ENCODE measurements at regions not wholly inside any gene's neighbourhood (a gene's known extent, or its start where the extent isn't known, plus 50 kb on each side); places are given as distances from the start of the nearest gene placed in this dataset.
"Not testable (repeated sequence)": the region's sequence is repeated elsewhere in the genome, so short reads cannot be mapped to it uniquely, and the experiment has no call there.

GRCh38 chr16:88262858-88263563 lies 119.7 kb upstream of the ZNF469 start:
- H3K79me2 ChIP-seq (ENCODE audit: control insufficient read depth, insufficient read depth, low read length); POLR2A ChIA-PET; H3K4me3 ChIP-seq (ENCODE audit: control extremely low read depth in 1 of 5, extremely low read depth in 1 of 5, insufficient read depth in 1 of 5, low read depth in 2 of 5, low read length in 4 of 5); H3K27ac ChIP-seq (ENCODE audit: low read length in 2 of 2); DNase-seq; H3K9me3 Mint-ChIP-seq (ENCODE audit: insufficient read depth); H4K20me1 ChIP-seq (ENCODE audit: control insufficient read depth, insufficient read depth, low read length, poor library complexity, severe bottlenecking); CTCF ChIA-PET; H3K4me2 ChIP-seq (replicated peaks; ENCODE audit: low read depth, low read length, poor library complexity, severe bottlenecking); H3K4me1 ChIP-seq (ENCODE audit: control insufficient read depth in 2 of 2, insufficient read depth in 2 of 2, low read length in 2 of 2); intact Hi-C loops (cut with micrococcal nuclease); H3K4me3 Mint-ChIP-seq; H3K27ac Mint-ChIP-seq; H2AFZ ChIP-seq (ENCODE audit: insufficient read depth, low read depth, low read length, poor library complexity, severe bottlenecking); H3K9ac ChIP-seq (ENCODE audit: low read length); ATAC-seq (ENCODE audit: low read depth); H3K36me3 ChIP-seq (replicated peaks in 1 of 2; ENCODE audit: control extremely low read depth in 1 of 2, control insufficient read depth in 1 of 2, extremely low read depth in 1 of 2, insufficient read depth in 2 of 2, low read length in 1 of 2); H3K9me3 ChIP-seq (ENCODE audit: control extremely low read depth in 1 of 3, control insufficient read depth in 2 of 3, insufficient read depth in 1 of 3, low read length in 2 of 3): not testable (repeated sequence)
- peaks cover 28% of the 10 kb centered on the region for H3K27me3 Mint-ChIP-seq
- peaks cover 0 to 15% (median 0%) of the 10 kb centered on the region in 4 experiments for H3K27me3 ChIP-seq (replicated peaks in 1 of 4; ENCODE audit: control extremely low read depth in 1 of 4, control insufficient read depth in 3 of 4, insufficient read depth in 4 of 4, low read length in 3 of 4)
- peaks cover 17% of the 10 kb centered on the region for H3K4me1 Mint-ChIP-seq
- WGBS (ENCODE audit: insufficient coverage), result 66% methylated on average over 25 of the region's 34 CpGs

DNA sequence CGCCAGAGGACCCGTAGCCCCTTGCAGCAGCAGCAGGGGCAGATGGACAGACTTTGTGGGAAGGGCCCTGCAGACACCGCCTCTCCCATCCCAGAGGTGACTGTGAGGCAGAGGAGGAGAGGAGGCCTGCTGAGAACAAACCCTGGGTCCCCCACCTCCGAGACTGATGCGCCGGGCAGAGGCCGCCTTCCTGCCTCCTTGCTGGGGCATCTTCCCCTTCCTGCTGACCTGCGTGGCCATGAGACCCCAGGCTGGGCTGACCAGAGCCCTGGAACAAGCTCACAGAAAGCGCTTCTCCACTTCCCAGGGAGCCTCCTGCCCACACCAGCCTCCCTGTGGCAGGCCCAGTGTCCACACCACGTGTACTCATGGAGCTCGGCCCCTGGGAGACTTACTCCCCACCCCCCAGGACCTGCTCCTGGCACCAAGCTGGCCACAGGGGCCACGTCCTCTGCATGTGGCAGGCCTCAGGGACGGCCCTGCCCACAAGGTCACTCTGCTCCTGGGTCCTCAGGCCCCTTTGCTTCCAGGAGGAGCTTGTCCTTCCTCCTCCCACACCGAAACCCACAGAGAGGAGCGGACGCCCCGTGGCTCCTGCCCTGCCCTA lies 119.0 kb upstream of the ZNF469 start:
- POLR2A ChIA-PET; H3K4me3 ChIP-seq (ENCODE audit: control extremely low read depth in 1 of 5, extremely low read depth in 1 of 5, insufficient read depth in 1 of 5, low read depth in 2 of 5, low read length in 4 of 5); H3K79me2 ChIP-seq (ENCODE audit: control insufficient read depth, insufficient read depth, low read length); CTCF ChIA-PET; H3K27ac Mint-ChIP-seq; H3K4me2 ChIP-seq (replicated peaks; ENCODE audit: low read depth, low read length, poor library complexity, severe bottlenecking); H4K20me1 ChIP-seq (ENCODE audit: control insufficient read depth, insufficient read depth, low read length, poor library complexity, severe bottlenecking); H3K4me3 Mint-ChIP-seq; ATAC-seq (ENCODE audit: low read depth); intact Hi-C loops (cut with micrococcal nuclease); H3K9me3 Mint-ChIP-seq (ENCODE audit: insufficient read depth); H3K9me3 ChIP-seq (ENCODE audit: control extremely low read depth in 1 of 3, control insufficient read depth in 2 of 3, insufficient read depth in 1 of 3, low read length in 2 of 3); H3K9ac ChIP-seq (ENCODE audit: low read length); H3K27ac ChIP-seq (ENCODE audit: low read length in 2 of 2); H3K36me3 ChIP-seq (replicated peaks in 1 of 2; ENCODE audit: control extremely low read depth in 1 of 2, control insufficient read depth in 1 of 2, extremely low read depth in 1 of 2, insufficient read depth in 2 of 2, low read length in 1 of 2); DNase-seq; H3K4me1 ChIP-seq (ENCODE audit: control insufficient read depth in 2 of 2, insufficient read depth in 2 of 2, low read length in 2 of 2); H2AFZ ChIP-seq (ENCODE audit: insufficient read depth, low read depth, low read length, poor library complexity, severe bottlenecking): not testable (repeated sequence)
- Mint-ChIP-seq H3K27me3 (peaks cover 25% of the 10 kb centered on the region), H3K4me1 (peaks cover 14% of the 10 kb centered on the region)
- peaks cover 0 to 15% (median 0%) of the 10 kb centered on the region in 4 experiments for H3K27me3 ChIP-seq (replicated peaks in 1 of 4; ENCODE audit: control extremely low read depth in 1 of 4, control insufficient read depth in 3 of 4, insufficient read depth in 4 of 4, low read length in 3 of 4)
- 96% methylated on average over 7 of the region's 17 CpGs for WGBS (ENCODE audit: insufficient coverage)
